ENCODE measurements at regions not wholly inside any gene's neighbourhood (a gene's known extent, or its start where the extent isn't known, plus 50 kb on each side); places are given as distances from the start of the nearest gene placed in this dataset.
"Not testable (repeated sequence)": the region's sequence is repeated elsewhere in the genome, so short reads cannot be mapped to it uniquely, and the experiment has no call there.

- no peak for DNase-seq (ENCODE audit: low read depth)
Measured at GRCh38 chr19:31445406-31445805, 96.2 kb upstream of the TSHZ3 start.

- no peak for DNase-seq (ENCODE audit: low read depth)
Measured at GRCh38 chr19:31448221-31448657, 99.0 kb upstream of the TSHZ3 start.

GRCh38 chr19:31449379-31449778 lies 100.1 kb upstream of the TSHZ3 start:
- no peak for DNase-seq (ENCODE audit: low read depth)

DNA sequence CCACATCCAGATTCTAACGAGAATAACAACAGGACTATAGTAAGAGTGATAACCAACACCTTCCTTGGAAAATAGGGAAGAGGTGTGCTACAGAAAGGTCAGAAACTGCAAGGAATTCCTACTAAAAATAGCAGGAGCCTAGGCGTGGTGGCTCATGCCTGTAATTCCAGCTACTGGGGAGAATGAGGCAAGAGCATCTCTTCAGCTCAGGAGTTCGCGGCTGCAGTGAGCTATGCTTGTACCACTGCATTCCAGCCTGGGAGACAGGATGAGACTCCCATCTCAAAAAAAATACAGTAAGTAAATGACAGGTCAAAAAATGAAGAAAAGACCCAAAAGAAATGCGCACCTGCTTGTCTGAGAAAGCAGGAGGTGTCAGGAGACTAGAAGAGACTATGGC lies 101.5 kb upstream of the TSHZ3 start:
- no peak for DNase-seq (ENCODE audit: low read depth)

GRCh38 chr19:31451686-31452330 lies 102.6 kb upstream of the TSHZ3 start:
- no peak for DNase-seq (ENCODE audit: low read depth)

GRCh38 chr19:31459430-31459829 lies 110.2 kb upstream of the TSHZ3 start:
- no peak for DNase-seq (ENCODE audit: low read depth)

DNA sequence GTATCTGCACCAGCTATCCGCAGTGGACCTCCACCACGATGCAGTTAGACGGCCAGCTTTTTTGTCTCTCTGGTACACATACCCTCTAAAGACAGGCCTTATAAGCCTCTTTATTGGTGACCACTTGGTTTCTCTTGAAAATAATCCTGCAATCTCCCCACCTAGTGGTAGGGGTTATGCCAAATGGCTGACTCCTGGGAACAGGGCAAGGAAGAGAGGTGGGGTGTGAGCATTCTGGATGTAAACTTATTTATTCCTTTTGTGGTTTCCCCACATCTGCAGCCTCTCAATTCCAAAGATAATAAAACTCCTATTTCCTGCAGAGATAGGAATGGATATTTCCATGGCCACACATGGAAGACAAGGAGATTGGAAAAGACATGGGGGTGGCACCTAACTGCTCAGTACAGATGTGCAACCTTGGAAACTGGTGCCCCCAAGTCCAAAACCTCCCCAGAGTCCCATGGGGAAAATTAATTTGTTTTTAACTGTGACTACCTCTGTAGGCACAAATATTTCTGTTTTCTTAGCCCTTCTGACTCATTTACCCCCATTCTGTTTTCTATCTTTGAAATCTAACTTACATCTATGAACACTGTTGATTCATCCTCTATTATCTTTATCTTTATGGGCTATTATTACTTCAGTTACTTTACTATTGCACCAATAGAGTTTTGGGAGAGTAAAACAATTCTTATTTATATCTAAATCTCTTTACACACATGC lies 112.7 kb upstream of the TSHZ3 start:
- no peak for DNase-seq (ENCODE audit: low read depth)

DNA sequence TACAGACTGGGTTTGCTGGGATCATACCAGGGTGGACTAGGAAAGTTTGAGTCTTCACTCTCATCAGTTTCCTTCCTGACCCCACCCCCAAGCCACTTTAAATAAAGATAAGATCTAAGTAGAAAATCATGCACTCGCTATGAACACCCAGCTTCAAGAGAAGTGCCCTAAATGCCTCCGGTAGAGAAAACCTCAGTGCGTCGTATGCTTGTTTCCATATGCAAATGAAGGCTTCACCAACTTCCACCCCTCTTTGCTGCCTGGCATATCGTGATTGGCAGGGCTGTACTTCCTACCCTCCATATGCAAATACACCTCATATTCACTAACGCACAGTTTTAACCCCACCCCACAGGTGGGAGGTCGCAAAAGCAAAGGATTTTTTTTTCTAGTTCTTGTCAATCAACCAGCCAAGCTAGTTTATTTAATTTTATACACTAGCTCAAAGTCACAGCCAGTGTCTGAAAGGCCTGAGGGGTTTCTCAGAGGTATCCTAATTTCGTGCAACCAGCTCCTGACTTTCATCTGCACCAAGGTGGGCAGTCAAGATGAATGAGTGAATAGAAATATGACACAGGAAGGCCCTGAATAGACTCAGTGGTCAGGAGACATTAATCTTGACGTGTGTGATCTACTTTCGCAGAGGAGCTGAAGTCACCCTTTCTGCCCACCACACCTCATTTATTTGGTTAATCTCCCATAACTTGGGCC lies 121.1 kb upstream of the TSHZ3 start:
- no peak for DNase-seq (ENCODE audit: low read depth)

- no peak for DNase-seq (ENCODE audit: low read depth)
Measured at GRCh38 chr19:31470952-31471351, 121.7 kb upstream of the TSHZ3 start.

DNA sequence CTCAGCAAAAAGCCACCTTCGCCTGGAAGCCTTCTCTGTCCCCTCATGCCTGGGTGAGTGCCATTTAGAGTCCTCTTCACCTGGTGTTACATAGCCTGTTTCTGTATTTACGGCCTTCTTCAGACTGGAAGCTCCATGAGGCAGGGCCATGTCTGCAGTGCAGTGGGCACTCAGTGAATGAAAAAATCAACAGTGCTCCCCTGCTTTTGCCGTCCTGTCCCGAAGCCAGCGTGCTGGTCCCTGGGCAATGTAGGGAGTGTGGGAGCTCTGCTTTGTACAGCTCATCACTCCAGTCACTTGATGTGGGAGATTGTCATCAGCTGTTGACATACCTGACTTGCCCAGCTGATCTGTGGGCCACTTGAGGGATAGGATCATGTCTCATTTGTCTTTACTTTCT lies 129.0 kb upstream of the TSHZ3 start:
- no peak for DNase-seq (ENCODE audit: low read depth)

- no peak for DNase-seq (ENCODE audit: low read depth)
Measured at GRCh38 chr19:31483226-31483857, 134.1 kb upstream of the TSHZ3 start.

DNA sequence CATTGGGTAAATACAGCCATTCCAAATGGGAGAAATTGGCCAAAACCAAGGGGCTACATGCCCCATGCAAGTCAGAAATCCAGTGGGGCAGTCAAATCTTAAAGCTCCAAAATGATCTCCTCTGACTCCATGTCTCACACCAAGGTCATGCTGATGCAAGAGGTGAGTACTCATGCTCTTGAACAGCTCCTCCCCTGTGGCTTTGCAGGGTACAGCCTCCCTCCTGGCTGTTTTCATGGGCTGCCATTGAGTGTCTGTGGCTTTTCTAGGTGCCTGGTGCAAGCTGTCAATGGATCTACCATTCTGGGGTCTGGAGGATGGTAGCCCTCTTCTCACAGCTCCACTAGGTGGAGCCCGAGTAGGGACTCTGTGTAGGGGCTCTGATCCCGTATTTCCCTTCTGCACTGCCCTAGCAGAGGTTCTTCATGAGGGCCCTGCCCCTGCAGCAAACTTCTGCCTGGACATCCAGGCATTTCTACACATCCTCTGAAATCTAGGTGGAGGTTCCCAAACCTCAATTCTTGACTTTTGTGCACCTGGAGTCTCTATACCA lies 135.7 kb upstream of the TSHZ3 start:
- DNase-seq (ENCODE audit: low read depth): not testable (repeated sequence)

DNA sequence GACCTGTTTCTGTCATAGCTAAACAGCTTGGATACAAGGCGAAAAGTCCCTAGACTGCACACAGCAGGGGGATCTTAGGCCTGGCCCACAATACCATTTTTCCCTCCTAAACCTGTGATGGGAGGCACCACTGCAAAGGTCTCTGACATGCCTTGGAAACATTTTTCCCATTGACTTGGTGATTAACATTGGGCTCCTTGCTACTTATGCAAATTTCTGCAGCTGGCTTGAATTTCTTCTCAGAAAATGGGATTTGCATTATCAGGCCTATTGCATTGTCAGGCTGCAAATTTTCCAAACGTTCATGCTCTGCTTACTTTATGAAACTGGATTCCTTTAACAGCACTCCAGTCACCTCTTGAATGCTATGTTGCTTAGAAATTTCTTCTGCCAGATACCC lies 136.2 kb upstream of the TSHZ3 start:
- no peak for DNase-seq (ENCODE audit: low read depth)

- no peak for DNase-seq (ENCODE audit: low read depth)
Measured at GRCh38 chr19:31491242-31491641, 142.0 kb upstream of the TSHZ3 start.

GRCh38 chr19:31492050-31492449 lies 142.8 kb upstream of the TSHZ3 start:
- DNase-seq (ENCODE audit: low read depth): no peak

GRCh38 chr19:31496076-31496475 lies 146.8 kb upstream of the TSHZ3 start:
- DNase-seq (ENCODE audit: low read depth): no peak

DNA sequence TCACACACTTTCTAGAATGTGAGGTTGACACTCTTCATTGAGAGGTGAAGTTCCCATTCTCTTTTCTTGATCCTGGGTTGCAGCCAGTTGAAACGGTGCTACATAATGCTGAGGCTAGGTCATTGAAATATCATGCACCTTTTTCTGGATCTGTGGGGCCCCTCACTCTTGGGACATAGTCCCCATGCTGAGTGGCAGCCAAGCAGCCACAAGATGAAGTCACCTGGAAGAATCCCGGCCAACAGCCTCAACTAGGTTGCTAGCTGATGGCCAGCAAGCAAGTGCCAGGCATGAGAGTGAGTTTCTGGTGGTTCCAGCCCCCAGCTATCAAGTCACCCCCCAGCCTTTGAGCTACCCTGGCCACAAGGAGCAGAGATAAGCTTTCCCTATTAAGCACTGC lies 148.5 kb upstream of the TSHZ3 start:
- no peak for DNase-seq (ENCODE audit: low read depth)

DNA sequence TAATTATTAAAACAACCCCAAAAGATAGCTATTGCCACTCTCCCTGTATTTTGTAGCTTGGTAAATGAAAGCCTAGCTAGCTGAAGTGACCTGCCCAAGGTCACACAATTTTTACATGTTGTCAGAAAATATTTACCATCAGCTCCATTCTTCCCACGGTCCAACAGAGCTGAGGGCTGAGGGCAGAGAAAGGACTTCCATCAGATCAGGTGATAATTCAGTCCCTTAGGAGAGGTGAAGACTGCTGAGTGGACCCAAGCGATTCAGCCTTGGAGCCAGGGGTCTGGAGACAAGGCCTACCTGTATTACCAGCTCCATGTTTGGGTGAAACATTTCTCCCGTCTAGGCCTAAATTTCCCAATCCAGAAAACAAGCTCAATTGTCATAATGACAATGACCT lies 149.5 kb upstream of the TSHZ3 start:
- DNase-seq (ENCODE audit: low read depth): no peak

DNA sequence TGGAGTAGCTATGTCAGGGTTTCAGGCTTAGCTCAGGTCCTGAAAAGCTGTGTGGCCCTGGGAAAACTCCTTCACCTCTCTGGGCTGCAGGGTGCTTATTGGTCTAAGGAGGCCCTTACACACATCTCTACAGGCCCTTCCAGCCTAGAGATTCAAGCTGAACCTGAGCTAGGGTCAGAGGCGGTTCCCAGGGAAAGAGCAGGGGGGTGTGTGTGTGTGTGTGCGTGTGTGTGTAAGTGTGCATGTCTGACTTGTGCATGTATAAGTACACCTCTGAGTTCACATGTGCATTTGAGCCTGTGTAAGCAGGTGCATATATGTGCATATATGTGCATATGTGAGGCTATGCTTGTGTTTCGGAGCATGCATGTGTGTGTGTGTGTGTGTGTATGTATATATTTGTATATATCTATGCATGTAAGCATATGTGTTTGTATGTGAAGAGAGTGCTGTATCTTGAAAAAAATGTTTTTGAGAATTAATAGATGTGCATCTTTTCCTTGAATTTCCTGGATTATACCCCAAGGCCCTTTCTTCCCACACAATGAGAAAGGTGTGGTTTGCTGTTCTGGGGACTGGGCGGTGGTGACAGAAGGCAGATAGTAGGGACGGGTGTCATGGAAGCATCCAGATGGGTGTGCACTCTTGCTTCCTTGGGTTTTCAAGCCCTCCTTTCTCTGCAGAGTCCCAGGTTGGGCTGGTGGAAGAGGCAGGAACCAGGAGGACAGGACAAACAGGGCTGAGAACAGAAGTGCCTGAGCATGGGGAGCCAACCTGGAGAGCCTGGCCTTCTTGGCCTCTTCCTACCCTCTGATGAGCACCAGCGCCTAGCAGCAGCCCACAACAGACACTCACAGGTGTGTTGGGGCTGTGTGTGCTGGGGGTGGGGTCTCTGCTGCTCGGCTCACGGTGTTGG lies 150.3 kb upstream of the TSHZ3 start:
- DNase-seq (ENCODE audit: low read depth): no peak

DNA sequence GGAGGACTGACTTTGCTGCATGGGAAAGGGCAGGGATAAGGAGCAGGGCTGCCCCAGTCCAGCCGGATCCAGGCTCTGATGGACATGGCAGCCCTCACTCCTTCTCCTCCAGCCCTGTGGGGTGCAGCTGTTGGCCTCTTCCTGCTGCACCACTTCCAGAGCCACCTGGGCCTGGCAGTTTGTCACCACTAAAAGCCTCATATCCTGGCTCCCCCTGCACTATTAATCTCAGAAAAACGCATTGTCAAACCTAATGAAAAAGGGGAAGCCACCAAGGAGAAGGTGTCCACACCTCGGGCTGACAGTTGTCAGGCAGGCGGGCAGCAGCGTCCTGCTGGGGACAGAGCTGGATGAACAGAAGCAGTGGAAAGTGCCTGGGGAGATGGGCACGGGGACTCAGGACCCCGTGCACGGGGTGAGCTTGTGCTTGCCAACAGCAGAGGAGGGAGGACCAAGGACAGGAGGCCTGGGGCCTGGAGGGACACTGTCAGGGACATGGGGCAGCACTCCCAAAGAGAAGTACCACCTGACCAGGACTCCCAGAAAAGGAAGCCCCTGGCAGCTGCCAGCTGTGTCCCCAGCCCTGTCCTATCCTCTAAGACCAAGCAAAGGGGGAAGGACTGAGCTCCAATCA lies 151.1 kb upstream of the TSHZ3 start:
- no peak for DNase-seq (ENCODE audit: low read depth)

GRCh38 chr19:31500946-31501345 lies 151.7 kb upstream of the TSHZ3 start:
- DNase-seq (ENCODE audit: low read depth): no peak

Measured in stromal cell of bone marrow (primary cell).